ENCODE measurements at regions not wholly inside any gene's neighbourhood (a gene's known extent, or its start where the extent isn't known, plus 50 kb on each side); places are given as distances from the start of the nearest gene placed in this dataset.

DNA sequence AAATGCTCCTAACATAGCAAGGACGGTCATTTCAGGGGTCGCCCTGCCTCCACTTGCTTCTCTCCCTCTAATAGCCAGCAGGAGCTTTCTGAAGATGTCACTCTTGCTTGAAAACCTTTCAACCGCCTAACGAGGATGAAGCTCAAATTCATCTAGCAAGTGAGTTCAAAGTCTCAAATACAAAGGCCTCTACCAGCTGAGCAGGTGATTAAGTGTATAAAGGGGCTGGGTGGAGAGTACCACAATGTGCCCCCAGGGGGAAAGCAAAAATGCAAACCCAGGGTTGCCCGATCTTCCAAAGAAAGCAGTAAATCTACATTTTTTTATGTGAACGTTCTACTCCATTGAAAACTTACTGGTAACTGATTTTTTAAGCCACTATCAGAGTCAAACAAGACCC, 50.4 kb upstream of the GRIP2 start:
- no peak for ATAC-seq
- H3K4me1 ChIP-seq = no peaks in the 10 kb centered on the region
- DNase-seq = no peak
- no peak overlapping the region for H3K4me3 ChIP-seq
- intact Hi-C loops (cut with DNase I) = no loop called here
- H3K36me3 ChIP-seq = no peaks in the 10 kb centered on the region
- no peaks in the 10 kb centered on the region for H3K9me3 ChIP-seq
- WGBS, 2 donors = 53 to 62% methylated on average over 6 of the region's 6 CpGs
- H3K27me3 ChIP-seq = peaks cover 0 to 52% (median 21%) of the 10 kb centered on the region in 7 donors
- TF ChIP-seq, protein P1, sequence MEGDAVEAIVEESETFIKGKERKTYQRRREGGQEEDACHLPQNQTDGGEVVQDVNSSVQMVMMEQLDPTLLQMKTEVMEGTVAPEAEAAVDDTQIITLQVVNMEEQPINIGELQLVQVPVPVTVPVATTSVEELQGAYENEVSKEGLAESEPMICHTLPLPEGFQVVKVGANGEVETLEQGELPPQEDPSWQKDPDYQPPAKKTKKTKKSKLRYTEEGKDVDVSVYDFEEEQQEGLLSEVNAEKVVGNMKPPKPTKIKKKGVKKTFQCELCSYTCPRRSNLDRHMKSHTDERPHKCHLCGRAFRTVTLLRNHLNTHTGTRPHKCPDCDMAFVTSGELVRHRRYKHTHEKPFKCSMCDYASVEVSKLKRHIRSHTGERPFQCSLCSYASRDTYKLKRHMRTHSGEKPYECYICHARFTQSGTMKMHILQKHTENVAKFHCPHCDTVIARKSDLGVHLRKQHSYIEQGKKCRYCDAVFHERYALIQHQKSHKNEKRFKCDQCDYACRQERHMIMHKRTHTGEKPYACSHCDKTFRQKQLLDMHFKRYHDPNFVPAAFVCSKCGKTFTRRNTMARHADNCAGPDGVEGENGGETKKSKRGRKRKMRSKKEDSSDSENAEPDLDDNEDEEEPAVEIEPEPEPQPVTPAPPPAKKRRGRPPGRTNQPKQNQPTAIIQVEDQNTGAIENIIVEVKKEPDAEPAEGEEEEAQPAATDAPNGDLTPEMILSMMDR (IDR thresholded peaks at IDR 0.05) = no peak
- H3K27ac ChIP-seq = no peak overlapping the region

DNA sequence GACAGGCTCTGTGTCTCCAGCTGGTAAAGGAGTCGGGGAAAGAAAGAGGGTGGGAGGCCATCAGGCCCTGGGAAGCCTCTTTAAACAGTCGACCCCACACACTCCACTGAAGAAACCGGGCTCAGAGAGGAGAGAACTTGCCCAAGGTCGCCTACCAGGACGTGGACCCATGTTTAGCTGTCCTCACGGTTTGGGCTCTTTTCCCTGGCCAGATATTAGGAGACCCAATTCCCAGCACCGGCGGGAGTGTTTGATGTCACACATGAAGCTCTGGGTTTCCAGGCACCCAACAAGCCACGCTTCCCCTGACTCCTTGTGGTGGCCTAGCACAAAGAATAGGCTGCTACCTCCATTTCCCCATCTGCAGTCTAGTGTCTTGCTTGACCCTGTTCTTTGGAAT, 52.2 kb upstream of the GRIP2 start:
- TF ChIP-seq, protein P1 (IDR thresholded peaks at IDR 0.05) = no peak
- 77% methylated on average over 9 of the region's 9 CpGs for WGBS, 2 donors
- peaks cover 0 to 55% (median 29%) of the 10 kb centered on the region in 7 donors for H3K27me3 ChIP-seq

DNA sequence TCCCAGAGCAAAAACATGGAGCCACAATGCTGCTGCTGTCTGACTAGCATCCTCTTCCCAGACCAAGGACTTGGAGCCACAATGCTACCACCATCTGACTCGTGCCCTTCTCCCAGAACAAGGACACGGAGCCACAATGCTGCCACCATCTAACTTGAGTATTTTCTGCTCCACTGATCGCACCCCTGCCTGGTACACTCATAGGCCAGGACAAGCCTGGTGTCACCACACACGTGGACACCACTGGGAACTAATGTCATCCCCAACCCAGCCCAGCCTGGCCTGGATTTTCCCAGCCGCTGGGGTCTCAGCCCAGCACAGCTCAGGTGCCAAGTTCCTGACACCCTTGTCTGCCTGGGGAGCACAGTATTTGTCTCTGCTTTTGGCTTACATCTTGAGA, 52.7 kb upstream of the GRIP2 start:
- Histone ChIP-seq H3K36me3 (no peaks in the 10 kb centered on the region), H3K4me1 (no peaks in the 10 kb centered on the region), H3K27ac (no peak overlapping the region), H3K9me3 (no peaks in the 10 kb centered on the region), H3K27me3 (peaks cover 0 to 56% (median 32%) of the 10 kb centered on the region in 7 donors), H3K4me3 (no peak overlapping the region)
- ATAC-seq = no peak
- intact Hi-C loops (cut with DNase I) = no loop called here
- TF ChIP-seq, protein P1 (IDR thresholded peaks at IDR 0.05) = no peak
- 69 to 78% methylated on average over 5 of the region's 5 CpGs for WGBS, 2 donors
- DNase-seq = no peak

More for the DNA sequence above, 52.2 kb upstream of the GRIP2 start:
- DNase-seq = no peak
- no peaks in the 10 kb centered on the region for H3K9me3 ChIP-seq
- no peak overlapping the region for H3K4me3 ChIP-seq
- no peaks in the 10 kb centered on the region for H3K36me3 ChIP-seq
- no peaks in the 10 kb centered on the region for H3K4me1 ChIP-seq
- intact Hi-C loops (cut with DNase I) = no loop called here
- ATAC-seq = no peak
- no peak overlapping the region for H3K27ac ChIP-seq

DNA sequence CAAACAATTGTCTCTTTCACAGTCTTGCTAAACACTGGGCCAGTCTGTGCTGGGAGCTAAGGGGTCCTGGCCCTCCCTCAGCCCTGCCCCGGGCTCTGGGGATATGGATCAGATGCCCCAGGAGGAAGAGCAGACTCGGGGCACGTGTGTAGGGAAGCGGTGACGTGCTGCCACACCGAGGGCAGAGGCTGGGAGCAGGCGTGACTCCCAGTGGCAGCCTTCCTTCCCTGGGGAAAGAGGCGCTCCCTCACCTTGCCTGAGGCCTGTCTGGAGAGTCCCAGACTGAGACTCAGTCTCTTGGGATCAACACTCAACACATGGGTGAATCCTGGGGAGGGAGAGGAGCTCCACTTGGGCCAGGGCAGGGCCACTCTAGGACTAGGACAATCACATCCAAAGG, 54.1 kb upstream of the GRIP2 start:
- ATAC-seq = peak in 1 of 8 donors; percentile 20
- WGBS, 2 donors = 49 to 55% methylated on average over 8 of the region's 8 CpGs
- intact Hi-C loops (cut with DNase I) = no loop called here

More for the DNA sequence above, 54.1 kb upstream of the GRIP2 start:
- Histone ChIP-seq H3K9me3 (no peaks in the 10 kb centered on the region), H3K36me3 (no peaks in the 10 kb centered on the region), H3K4me3 (no peak overlapping the region), H3K27me3 (peaks cover 0 to 65% (median 35%) of the 10 kb centered on the region in 7 donors), H3K4me1 (no peaks in the 10 kb centered on the region), H3K27ac (no peak overlapping the region)
- TF ChIP-seq, protein P1 (IDR thresholded peaks at IDR 0.05) = no peak
- no peak for DNase-seq
